CD14-positive monocyte (primary cell): ENCODE measurements at regions not wholly inside any gene's neighbourhood (a gene's known extent, or its start where the extent isn't known, plus 50 kb on each side); places are given as distances from the start of the nearest gene placed in this dataset.

Experiments
- DNase-seq, 3 donors: peaks; one replicate each; pipeline ENCODE4 v3.0.0-alpha.2; 2011 to 2022
- H2AFZ ChIP-seq: 2 replicates; pipeline ENCODE4 v1.6.0; 2012; ENCODE audit warnings: mild to moderate bottlenecking, low read depth, low read length, inconsistent platforms; ENCODE audit not compliant: insufficient read depth, poor library complexity, severe bottlenecking
- H3K27ac ChIP-seq, 2 donors: 1 replicate in 1 of 2; 2 replicates in 1 of 2; pipeline ENCODE4 v1.5.1; 2012 to 2013; ENCODE audit warnings: low read length in 2 of 2, control low read depth in 1 of 2, inconsistent platforms in 1 of 2, low read depth in 1 of 2, mild to moderate bottlenecking in 1 of 2
- H3K27me3 ChIP-seq, 2 donors: one replicate each; pipeline versions ENCODE4 v1.6.0 to v1.6.1; 2011 to 2013; ENCODE audit warnings: low read length in 2 of 2; ENCODE audit not compliant: control insufficient read depth in 2 of 2, insufficient read depth in 2 of 2
- H3K36me3 ChIP-seq, 2 donors: replicated peaks in 1 of 2; 1 replicate in 1 of 2; 2 replicates in 1 of 2; pipeline versions ENCODE4 v1.5.1 to v1.6.1; 2012 to 2013; ENCODE audit warnings: low read length in 2 of 2, control low read depth in 1 of 2, inconsistent platforms in 1 of 2, mild to moderate bottlenecking in 1 of 2; ENCODE audit not compliant: insufficient read depth in 2 of 2, control insufficient read depth in 1 of 2
- H3K4me1 ChIP-seq, 2 donors: 1 replicate in 1 of 2; 2 replicates in 1 of 2; pipeline versions ENCODE4 v1.5.1 to v1.6.1; 2012 to 2013; ENCODE audit warnings: low read length in 2 of 2, control low read depth in 1 of 2, inconsistent platforms in 1 of 2, mild to moderate bottlenecking in 1 of 2, moderate library complexity in 1 of 2; ENCODE audit not compliant: insufficient read depth in 2 of 2, control insufficient read depth in 1 of 2
- H3K4me2 ChIP-seq: replicated peaks from 2 replicates; pipeline ENCODE3; 2012; ENCODE audit warnings: low read length, moderate library complexity, mild to moderate bottlenecking; ENCODE audit not compliant: poor library complexity, severe bottlenecking; ENCODE audit errors: extremely low read depth
- H3K4me3 ChIP-seq, 3 experiments: fragments of 200-600 bp in 1 of 3; sonication (generic) in 1 of 3; replicated peaks in 1 of 3; 1 replicate in 2 of 3; 2 replicates in 1 of 3; pipeline ENCODE4 v1.5.1; 2011 to 2013; ENCODE audit warnings: low read length in 3 of 3, mild to moderate bottlenecking in 3 of 3, control low read depth in 2 of 3, low read depth in 2 of 3, inconsistent platforms in 1 of 3, moderate library complexity in 1 of 3
- H3K79me2 ChIP-seq: 2 replicates; pipeline ENCODE4 v1.6.0; 2012; ENCODE audit warnings: mild to moderate bottlenecking, control low read depth, inconsistent platforms, low read length, moderate library complexity; ENCODE audit not compliant: insufficient read depth
- H3K9ac ChIP-seq: 2 replicates; pipeline ENCODE4 v1.6.0; 2017; ENCODE audit warnings: low read length, mild to moderate bottlenecking; ENCODE audit not compliant: insufficient read depth, poor library complexity, severe bottlenecking
- H3K9me3 ChIP-seq, 2 donors: replicated peaks in 1 of 2; 1 replicate in 1 of 2; 2 replicates in 1 of 2; pipeline versions ENCODE4 v1.5.1 to v1.6.1; 2012 to 2013; ENCODE audit warnings: low read length in 2 of 2, control low read depth in 1 of 2; ENCODE audit not compliant: control insufficient read depth in 1 of 2, insufficient read depth in 1 of 2
- H4K20me1 ChIP-seq: 2 replicates; pipeline ENCODE4 v1.6.0; 2012; ENCODE audit warnings: mild to moderate bottlenecking, low read length, control low read depth, moderate library complexity; ENCODE audit not compliant: insufficient read depth
- H3K27ac Mint-ChIP-seq, 7 donors: one replicate each; pipeline ENCODE4 v1.8.0; 2020; ENCODE audit warnings: mild to moderate bottlenecking in 7 of 7, mixed read lengths in 7 of 7, moderate library complexity in 6 of 7, inconsistent platforms in 2 of 7
- H3K27me3 Mint-ChIP-seq, 3 donors: one replicate each; pipeline ENCODE4 v1.8.0; 2021 to 2022; ENCODE audit warnings: low read depth in 3 of 3, mild to moderate bottlenecking in 3 of 3, mixed read lengths in 3 of 3, moderate library complexity in 3 of 3, inconsistent platforms in 1 of 3
- H3K36me3 Mint-ChIP-seq, 2 donors: one replicate each; pipeline ENCODE4 v1.8.0; 2020; ENCODE audit warnings: mixed read lengths in 2 of 2, inconsistent platforms in 1 of 2, mild to moderate bottlenecking in 1 of 2
- H3K4me1 Mint-ChIP-seq: one replicate; pipeline ENCODE4 v1.8.0; 2020; ENCODE audit warnings: mild to moderate bottlenecking, mixed read lengths
- H3K4me3 Mint-ChIP-seq, 2 donors: one replicate each; pipeline ENCODE4 v1.8.0; 2020; ENCODE audit warnings: mild to moderate bottlenecking in 2 of 2, mixed read lengths in 2 of 2, moderate library complexity in 1 of 2
- H3K9me3 Mint-ChIP-seq, 7 donors: one replicate each; pipeline ENCODE4 v1.8.0; 2020 to 2022; ENCODE audit warnings: mixed read lengths in 7 of 7, mild to moderate bottlenecking in 6 of 7, moderate library complexity in 6 of 7, inconsistent platforms in 2 of 7
- CTCF ChIP-seq: fragments of 200-600 bp; IDR thresholded peaks from one replicate; pipeline ENCODE4 v1.8.0; 2022; ENCODE audit warnings: antibody characterized with exemption, mild to moderate bottlenecking
- WGBS: methylation state at CpG from one replicate; pipeline ENCODE4 v1.1.5; 2013; ENCODE audit warnings: missing lambda C conversion rate; ENCODE audit not compliant: insufficient coverage; 5-methylcytosine and 5-hydroxymethylcytosine counted together
- intact Hi-C, 2 donors: fragments of 100-400 bp; cut with micrococcal nuclease; formaldehyde crosslinking; loops; one replicate each; pipeline versions ENCODE4 v1.15.0 to v1.15.1; 2023

GRCh38 chr16:59242556-59242955 lies 508.4 kb upstream of the GOT2 start:
- no peak overlapping the region for H3K4me3 ChIP-seq
- no peak overlapping the region for H2AFZ ChIP-seq
- no peak overlapping the region for H3K4me2 ChIP-seq
- 88% methylated on average over 1 of the region's 4 CpGs for WGBS
- no peaks in the 10 kb centered on the region for H3K27me3 ChIP-seq
- no peaks in the 10 kb centered on the region for H3K36me3 ChIP-seq
- Mint-ChIP-seq H3K4me1 (peaks cover 5% of the 10 kb centered on the region), H3K4me3 (no peak overlapping the region), H3K36me3 (no peaks in the 10 kb centered on the region), H3K9me3 (peaks cover 0 to 3% (median 0%) of the 10 kb centered on the region in 7 donors), H3K27me3 (peaks cover 0 to 2% (median 2%) of the 10 kb centered on the region in 3 donors), H3K27ac (no peak overlapping the region)
- no peaks in the 10 kb centered on the region for H3K79me2 ChIP-seq
- intact Hi-C loops, result no loop called here
- DNase-seq, result no peak
- no peaks in the 10 kb centered on the region for H3K9me3 ChIP-seq
- no peak overlapping the region for H3K9ac ChIP-seq
- TF ChIP-seq CTCF, result no peak
- H3K27ac ChIP-seq, result no peak overlapping the region
- H4K20me1 ChIP-seq, result no peaks in the 10 kb centered on the region
- no peaks in the 10 kb centered on the region for H3K4me1 ChIP-seq

- H3K9me3 ChIP-seq, result no peaks in the 10 kb centered on the region
- peaks cover 5% of the 10 kb centered on the region for H3K4me1 Mint-ChIP-seq
- no peaks in the 10 kb centered on the region for H3K36me3 Mint-ChIP-seq
- no peaks in the 10 kb centered on the region for H4K20me1 ChIP-seq
- TF ChIP-seq CTCF, result no peak
- peak overlapping the region in 2 of 7 donors; percentile 19 to 44 for H3K27ac Mint-ChIP-seq
- H3K27ac ChIP-seq, result no peak overlapping the region
- peaks cover 0 to 6% (median 0%) of the 10 kb centered on the region in 7 donors for H3K9me3 Mint-ChIP-seq
- no peaks in the 10 kb centered on the region for H3K27me3 ChIP-seq
- H3K4me3 Mint-ChIP-seq, result no peak overlapping the region
- WGBS, result 89% methylated on average over 2 of the region's 3 CpGs
- no peak overlapping the region for H3K9ac ChIP-seq
- DNase-seq, result peak; percentile 7 to 41 (median 11)
- H2AFZ ChIP-seq, result no peak overlapping the region
- no peaks in the 10 kb centered on the region for H3K27me3 Mint-ChIP-seq
- no peaks in the 10 kb centered on the region for H3K79me2 ChIP-seq
- no peak overlapping the region for H3K4me3 ChIP-seq
- no peaks in the 10 kb centered on the region for H3K4me1 ChIP-seq
- no peaks in the 10 kb centered on the region for H3K36me3 ChIP-seq
- intact Hi-C loops, result no loop called here
- no peak overlapping the region for H3K4me2 ChIP-seq
Measured at GRCh38 chr16:59238246-59238645, 504.1 kb upstream of the GOT2 start.
